ENCODE measurements at regions not wholly inside any gene's neighbourhood (a gene's known extent, or its start where the extent isn't known, plus 50 kb on each side); places are given as distances from the start of the nearest gene placed in this dataset.

DNA sequence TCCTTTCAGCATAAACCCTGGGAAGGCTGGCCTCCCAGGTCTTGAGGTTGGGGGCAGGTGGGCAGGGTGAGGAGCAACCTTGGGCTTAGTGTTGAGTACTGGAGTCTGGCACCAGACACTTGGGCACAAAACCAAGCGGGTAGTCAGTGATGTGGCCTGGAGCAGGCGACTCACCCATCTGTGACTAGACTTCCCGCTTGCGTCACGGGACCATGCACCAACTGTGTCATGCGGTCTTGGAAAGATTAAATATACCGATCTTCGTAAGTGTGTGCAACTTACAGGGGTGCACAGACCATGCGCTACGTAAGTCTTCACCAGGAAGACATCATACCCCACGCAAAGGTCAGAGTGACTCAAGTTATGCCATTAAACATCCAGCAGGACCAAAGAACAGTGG lies 304.4 kb upstream of the IRX4 start:
- DNase-seq (ENCODE audit: low spot score): no peak

DNA sequence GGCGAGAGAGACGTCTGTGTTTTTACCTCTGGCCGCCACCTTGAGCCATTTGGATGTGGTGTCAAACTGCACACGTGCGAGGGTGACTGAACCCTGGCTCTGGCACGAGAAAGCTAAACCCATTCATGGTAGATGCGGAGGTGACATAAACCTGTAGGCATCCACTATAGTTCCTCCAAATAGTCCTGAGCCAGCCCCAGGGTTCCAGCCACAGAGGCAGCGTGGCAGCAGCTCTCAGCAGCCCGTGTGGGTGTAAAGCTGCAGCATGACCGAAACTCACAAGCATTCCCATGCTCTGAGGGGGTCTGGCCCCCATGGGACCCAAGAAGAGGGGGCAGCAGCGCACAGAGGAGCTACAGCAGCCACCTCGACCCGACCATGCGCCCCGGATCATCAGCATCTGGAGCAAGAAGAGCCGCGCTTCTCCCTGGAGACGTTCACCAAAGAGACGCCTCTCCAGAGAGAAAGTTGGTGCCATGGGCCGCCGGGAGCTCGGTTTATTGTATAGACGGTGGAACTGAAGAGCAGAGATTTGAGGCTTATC lies 303.8 kb upstream of the IRX4 start:
- no peak for DNase-seq (ENCODE audit: low spot score)

DNA sequence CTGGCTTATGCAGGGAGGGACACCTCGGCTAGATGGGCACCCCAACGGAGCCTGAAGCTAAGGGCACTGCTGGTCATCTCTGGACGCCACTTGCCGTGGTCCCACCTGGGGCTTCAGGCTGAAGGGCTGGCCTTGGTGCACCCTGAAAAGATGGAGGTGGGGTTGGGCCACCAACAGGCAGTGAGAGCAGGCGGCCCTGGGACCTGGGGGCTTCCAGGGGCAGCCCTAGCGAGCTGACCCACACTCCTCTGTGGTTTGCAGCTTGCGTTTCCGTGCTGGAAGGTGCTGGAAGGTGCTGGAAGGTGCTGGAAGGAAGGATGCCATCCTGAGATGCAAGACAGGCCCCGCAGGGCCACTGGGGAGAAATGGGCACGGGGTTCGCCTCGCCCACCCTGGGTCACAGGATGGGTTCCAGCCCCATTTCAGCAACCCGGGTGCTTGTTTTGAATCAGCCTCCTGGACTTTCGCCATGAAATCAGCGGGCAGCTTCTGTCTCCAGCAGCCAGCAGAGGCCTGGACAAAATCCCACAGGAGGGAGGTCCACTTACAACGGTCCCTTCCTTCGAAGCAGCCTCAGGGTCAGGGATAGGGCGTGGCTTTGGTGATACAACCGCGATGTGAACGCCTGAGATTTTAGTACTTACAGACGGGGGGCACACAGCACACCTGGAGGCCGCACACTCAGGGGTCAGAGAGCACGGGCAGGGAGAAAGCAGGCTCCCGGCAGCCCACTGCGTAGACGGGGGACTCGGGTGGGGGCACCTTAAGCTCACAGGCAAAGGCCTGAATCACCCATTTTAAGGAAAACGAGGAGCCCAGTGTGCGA lies 303.1 kb upstream of the IRX4 start:
- DNase-seq (ENCODE audit: low spot score): no peak

DNA sequence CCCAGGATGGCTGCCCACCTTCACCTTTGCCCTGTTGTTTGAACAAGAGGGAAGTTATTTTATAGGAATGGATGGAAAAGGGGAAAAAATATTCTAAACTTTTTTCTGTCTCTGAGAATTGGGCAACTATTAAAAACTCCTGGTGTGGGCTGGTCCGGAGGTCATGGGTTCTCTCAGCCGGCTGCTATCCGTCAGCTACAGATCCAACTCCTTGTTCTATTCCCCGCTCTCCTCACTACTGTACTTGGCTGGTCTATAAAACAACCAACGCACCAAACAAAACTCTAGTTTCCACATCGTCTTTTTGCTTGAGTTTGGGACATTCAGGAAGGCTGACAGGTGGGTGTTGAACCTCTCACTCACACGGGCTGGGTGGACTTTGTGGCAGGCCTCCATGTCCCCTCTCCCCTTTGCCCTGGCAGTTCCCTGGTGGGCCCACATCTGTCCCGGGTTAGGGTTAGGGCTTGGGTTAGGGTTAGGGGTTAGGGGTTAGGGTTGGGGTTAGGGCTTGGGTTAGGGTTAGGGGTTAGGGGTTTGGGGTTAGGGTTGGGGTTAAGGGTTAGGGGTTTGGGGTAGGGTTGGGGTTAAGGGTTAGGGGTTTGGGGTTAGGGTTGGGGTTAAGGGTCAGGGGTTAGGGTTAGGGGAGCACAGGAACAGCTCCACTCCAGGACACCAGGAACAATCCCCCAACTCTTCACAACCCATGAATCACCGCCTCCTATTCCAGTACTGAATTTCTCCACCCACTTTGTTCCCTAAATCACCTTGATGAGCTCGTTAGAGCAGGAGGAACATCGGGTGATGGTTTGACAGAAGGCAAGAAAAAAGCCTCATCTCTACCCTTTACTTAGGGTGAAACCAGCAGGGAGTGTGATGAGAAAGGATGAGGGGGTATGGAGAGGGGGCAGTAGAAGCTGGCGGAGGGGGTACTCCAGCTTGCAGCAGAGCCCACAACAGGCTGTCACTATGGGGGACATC lies 302.1 kb upstream of the IRX4 start:
- no peak for DNase-seq (ENCODE audit: low spot score)

DNA sequence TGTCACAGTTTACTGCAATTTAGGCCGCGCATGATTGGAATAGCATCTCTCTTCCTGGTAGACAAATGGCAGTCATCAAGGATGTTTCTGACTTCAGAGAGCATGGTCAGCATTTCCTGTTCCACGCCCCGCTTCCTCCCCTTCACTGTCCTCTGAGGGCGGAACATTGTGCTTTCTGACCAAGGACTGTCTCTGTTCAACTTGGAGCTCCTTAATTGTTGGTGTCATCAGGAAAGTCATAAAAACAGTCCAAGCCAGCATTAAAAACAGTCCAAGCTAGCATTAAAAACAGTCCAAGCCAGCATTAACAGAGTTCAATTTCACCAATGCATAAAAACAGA lies 301.3 kb upstream of the IRX4 start:
- DNase-seq (ENCODE audit: low spot score): no peak

DNA sequence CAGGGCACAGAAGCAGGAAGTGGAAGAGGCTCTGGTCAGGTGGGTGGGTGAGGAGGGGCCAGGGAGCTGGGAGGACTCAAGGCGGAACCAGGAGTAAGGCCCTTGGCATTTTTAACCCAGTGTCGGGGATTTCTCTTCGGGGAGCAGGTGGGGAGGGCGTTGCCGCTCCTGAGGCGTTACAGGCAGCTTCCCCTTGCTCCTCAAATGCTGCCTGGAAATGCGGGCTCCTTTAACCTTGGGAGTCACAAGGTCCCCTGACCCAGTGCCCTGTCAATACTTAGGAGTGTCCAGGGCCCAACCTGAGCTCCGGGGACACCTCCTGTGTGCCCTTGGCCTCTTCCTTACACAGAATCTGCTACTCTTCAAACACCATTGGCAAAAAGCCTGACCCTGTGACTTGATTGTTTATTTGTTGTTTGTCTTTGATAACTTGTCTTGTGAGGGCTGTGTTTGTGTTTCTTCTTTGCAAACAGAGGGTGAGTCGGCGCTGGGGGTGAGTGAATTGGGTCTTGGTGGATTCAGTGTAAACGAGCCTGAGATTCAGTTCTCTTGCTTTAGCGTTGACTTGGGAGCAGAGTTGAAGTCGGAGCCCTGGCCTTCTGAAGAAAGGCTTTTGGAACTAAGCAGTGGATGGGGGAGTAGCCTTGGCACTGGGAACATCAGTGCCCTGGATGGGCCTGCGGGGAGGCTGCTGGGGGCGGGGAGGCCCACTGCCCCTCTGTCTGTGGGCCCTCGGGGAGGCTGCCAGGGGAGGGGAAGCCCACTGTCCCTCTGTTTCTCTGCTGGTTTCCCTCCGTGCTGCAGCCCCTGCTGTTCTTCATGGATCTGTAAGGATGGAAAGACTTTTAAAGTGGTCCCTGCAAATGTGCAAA lies 300.7 kb upstream of the IRX4 start:
- DNase-seq (ENCODE audit: low spot score): no peak

DNA sequence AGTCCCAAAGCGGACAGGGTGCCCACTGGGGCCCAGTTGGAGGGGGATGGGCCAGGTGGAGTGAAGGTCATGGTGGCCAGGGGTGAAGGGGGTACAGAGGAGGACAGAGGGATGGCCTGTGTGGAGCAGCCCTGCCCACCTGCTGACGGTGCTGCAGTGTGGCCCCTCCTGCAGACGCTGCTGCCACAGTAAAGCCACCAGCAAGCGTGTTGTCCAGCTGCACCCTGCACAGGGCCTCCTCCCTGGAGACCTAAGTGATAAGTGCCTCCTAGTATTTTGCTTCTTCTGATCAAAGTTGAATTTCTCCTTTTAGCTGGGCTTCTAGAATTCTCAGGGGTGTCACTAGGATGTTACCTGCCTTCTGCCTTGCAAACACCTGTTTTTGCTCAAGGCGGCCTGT lies 299.3 kb upstream of the IRX4 start:
- DNase-seq (ENCODE audit: low spot score): no peak

DNA sequence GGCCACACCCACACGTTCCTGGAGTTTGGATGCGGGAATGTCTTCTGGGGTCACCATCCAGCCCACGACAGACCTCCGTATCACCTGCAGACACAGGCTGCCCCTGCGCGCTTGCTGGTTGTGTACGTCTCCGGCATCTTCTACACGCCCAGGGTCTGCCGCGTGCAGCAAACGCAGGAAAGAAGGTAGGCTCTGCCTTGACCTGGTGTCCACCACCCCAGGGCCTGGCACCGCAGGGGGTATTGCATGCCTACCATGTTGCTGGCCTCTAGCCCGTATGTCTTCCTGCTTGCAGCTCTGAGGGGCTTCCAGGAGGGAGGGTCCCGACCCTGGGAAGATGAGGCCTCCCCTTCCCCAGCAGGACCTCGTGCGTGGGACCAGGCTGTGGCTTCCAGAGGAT lies 298.8 kb upstream of the IRX4 start:
- DNase-seq (ENCODE audit: low spot score): no peak

DNA sequence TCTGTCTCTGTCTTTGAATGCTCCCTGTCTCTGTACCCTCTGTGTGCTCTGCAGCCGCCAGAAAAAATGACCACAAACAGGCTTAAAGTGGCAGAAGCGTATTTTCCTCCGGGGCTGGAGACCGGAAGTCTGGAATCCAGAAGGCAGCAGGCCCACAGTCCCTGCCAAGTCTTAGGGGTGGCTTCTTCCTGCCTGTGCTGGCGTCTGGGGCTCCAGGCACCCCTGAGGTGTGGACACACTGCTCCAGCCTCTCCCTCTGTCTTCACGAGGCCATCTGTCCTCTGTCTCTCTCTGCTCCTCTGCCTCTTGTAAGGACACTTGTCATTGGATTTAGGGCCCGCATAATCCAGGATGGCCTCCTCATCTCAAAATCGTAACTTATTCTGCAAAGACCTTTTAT lies 298.4 kb upstream of the IRX4 start:
- DNase-seq (ENCODE audit: low spot score): no peak

DNA sequence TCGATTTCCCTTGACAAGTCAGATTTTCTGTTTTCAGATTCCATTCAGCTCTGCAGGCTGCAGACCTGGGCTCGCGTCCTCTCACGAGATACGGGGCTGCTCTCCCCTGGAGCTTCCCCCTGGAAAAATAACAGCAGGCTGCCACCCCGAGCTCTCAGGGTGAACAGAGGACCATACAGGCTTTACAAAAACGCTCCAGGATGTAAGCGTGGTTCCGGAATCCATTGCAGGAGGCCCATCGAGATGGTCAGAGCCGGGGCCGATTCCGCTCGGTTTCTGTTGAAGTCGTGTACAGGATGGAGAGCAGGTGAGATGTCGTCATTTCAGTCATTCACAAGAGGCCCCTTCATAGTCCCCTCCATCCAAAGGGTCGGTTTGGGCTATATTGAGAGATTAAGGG lies 297.7 kb upstream of the IRX4 start:
- no peak for DNase-seq (ENCODE audit: low spot score)

DNA sequence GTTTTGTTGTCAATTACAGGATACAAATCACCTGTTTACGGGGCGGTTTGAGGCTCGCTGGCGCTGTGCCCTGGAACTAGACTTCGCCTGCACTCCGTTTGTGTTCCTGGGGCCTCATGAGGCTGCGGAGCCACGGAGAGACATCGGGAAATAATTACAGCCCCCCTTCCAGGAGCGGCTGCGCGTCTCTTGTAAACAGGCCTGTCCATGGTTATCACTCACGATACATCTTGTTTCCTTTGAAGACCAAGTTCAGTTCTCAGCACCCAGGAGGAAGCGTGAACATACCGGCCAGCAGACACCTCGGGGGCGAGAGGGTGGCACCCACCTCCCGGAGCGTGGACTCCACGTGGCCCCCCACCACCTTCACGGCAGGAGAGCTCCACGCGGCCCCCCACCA lies 297.1 kb upstream of the IRX4 start:
- no peak for DNase-seq (ENCODE audit: low spot score)

DNA sequence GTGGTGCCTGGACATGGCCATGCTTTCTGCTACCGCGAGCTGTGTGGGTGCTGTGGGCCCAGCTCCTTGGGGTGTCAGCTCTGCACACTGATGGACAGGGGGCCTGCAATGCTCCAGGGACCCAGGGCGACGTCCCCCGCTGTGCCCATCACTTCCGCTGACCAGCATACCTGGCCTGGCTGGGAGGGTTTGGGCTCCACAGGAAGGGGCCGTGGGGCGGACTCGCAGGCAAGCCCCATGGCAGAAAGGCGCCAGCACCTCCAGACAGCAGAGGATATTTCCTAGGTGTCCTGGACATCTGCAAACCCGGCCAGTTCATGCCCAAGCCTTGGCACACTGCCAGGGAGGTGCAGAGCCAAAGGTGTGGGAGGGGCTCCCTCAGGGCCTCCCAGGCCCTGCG lies 295.8 kb upstream of the IRX4 start:
- no peak for DNase-seq (ENCODE audit: low spot score)

DNA sequence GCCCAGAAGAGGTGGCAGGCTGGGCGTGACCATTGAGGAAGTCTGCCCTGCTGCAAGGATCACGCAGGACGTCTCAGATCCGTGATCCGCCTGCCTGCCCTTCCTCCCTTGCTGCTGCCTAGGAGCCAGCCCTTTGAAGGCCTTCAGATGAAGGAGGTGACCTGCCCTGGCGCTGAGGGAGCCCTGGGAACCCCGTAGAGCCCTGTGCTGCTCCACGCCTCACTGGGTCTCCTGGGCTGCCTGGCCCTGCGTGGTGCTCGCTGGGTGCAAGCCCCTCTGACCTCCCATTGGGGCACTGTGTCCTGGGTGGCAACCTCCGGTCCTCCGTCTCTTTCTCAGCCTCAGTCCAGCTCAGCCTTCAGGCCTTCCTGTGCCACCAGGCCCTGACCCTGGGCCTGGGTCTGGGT lies 295.3 kb upstream of the IRX4 start:
- no peak for DNase-seq (ENCODE audit: low spot score)

DNA sequence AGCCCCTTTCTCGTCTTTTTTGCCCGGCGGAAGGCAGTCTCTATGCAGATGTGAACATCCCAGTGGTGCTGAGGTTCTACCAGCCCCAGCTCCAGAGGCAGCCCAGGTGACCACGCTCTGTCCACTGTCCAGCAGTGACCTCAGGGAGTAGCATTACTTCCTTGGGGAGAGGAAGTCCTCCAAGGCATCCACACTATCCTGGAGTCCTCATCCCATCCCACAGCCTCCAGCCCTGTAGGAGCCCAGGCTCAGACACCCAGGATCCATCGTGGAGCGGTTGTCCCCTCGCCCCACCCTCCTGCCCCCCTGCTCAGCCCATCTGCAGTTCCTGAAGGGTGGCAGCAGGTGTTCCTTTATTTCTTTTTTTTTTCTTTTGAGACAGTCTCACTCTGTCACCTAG lies 294.5 kb upstream of the IRX4 start:
- no peak for DNase-seq (ENCODE audit: low spot score)

DNA sequence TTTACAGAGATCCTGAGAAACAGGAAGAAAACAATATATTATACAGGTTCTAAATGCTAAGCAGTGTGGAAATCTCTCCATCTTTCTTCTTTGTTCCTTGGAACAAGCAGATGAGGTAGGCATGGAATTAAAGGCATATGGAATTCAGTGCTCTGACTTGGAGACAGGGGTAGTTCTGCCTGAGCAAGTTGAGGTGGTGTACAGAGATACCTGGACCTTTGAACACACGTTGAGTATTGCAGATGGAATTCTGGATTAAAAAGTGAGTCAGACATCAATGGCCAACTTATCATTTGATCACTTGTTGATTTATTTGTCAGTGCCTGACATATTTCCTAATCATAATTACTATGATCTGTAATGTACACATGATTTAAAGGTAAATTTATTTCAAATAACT lies 293.9 kb upstream of the IRX4 start:
- DNase-seq (ENCODE audit: low spot score): no peak

DNA sequence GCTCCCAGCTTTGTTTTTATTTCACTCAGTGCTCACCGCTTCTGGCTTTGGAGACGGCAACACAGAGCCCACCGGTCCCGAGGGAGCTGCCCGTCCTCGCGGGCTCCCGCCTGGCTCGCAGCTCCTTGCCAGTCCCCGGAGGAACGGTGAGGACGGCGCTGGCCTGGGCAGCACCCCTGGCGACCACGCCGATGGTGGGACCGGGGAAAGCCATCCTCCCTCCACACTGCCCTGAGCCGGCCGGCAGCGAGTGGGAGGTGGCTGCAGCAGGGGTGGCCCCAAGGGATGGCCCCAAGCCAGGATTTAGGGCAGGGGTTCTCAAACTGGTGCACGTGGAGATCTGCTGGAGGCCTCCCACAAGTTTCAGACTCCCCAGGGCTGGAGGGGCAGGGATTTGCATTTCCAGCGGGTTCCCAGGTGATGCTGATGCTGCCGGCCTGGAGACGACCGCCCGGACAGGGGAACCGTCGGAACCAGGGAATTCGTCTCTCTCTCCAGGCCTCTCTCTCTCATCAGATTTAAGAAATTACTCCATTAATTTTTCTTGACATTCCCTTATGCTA lies 293.2 kb upstream of the IRX4 start:
- DNase-seq (ENCODE audit: low spot score): no peak

DNA sequence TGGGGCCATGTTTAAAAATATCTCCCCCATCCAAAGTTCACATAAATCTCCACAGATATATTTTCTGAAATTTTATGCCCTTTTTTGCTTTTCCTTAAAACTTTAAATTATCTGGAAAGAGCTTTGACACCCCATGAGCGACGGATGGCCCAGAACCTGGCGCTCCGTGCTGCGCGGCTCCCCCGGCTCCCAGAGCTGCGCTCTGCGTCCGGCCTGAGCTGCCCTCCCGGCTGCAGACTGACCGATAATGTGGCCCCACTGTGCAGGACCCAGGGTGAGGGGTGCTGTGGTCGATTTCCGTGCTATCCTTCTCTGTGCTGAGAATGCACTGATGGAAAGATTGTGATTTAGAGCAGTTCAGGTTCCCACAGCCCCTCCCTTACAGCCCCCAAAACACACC lies 292.3 kb upstream of the IRX4 start:
- DNase-seq (ENCODE audit: low spot score): no peak

DNA sequence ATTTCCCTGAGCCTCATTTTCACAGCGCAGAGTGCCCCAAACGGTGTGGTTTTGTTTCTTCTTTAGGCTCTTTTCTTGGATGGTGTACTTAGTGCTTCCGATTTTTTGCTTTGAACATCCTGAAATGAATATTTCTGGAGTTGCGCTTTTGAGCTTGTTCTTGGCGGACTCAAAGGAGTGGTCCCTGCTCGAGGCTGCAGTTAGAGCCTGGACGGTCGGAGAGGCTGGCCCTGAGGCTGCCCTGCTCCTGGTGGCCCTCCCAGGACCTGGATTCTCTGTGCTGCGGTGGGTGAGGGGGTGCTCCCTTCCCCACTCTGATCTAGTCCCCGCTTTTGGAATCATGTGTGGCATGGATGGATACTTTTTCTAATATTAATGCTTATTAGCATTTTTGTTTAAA lies 291.8 kb upstream of the IRX4 start:
- DNase-seq (ENCODE audit: low spot score): no peak

DNA sequence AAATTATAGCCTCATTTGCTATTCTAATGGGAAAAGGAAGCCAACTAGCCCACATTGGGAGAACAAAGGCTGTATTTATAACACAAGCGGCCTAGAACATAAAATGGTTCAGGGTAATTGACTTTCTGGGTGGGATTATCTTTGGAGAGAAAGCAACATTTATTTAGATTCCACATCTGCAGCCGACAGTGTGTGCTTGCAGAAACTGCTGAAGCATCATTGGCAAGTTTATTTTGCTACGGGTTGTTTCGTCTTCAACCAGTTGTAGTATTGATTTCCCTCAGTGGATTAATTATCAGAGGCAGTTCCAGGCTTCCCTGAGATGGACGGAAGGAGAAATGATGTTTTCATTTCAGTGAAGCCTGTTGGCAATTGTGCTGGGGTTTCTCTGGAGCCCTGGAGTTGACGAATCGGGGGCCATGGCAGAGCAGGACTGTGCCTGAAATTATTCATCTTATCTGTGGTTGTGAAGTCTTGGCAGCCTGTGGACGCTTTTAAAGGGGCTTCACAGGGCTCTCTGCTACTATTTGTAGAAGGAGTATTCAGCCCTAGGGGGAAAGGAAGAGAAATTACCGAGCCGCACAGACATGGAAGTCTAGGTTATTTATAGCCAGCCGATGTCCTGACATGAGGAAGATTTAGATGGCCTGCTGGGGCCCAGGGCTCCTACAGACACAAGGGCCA lies 290.6 kb upstream of the IRX4 start:
- DNase-seq (ENCODE audit: low spot score): no peak

DNA sequence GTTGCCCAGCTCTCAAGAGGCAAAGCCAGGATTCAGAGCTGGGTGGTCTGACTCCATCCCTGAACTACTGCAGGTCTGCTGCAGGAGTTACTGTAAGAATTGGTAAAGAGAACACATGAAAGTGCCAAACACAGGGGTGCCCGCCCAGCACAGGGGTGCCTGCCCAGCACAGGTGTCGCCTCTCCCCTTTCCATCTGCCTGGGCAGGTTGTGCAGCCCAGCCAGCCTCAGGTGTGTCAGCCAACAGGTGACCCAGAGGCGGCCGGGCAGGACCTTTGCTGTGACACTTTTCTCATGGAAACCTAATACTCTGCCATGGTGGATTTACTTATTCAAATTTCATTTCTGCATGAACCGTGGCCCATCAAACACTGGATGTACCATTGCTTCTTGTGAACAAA lies 289.7 kb upstream of the IRX4 start:
- no peak for DNase-seq (ENCODE audit: low spot score)

DNA sequence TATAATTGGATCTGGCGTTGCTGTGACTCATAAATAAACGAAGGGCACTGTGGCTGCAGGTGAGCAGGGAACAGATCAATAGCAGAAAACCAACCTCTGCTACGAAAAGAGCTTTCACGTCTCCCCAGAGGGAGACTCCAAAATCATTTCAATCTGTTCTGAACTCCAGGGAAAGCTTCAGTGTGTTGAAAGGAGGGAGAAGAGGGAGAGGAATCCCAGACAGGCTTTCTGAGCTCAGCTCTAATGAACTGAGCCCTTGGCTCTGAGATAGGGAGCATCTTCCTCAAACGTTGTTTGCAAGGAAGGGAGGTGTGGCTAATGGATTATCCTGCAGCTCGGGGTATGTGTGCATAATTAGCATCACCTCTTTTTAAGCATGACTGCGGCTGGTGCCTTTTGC lies 288.0 kb upstream of the IRX4 start:
- no peak for DNase-seq (ENCODE audit: low spot score)
